Right cardiac atrium (tissue), 5 donors: ENCODE measurements at regions not wholly inside any gene's neighbourhood (a gene's known extent, or its start where the extent isn't known, plus 50 kb on each side); places are given as distances from the start of the nearest gene placed in this dataset.
"Not testable (repeated sequence)": the region's sequence is repeated elsewhere in the genome, so short reads cannot be mapped to it uniquely, and the experiment has no call there.

Source experiments
- ATAC-seq, 2 donors: fragments of 200-7000 bp; cut with Tn5 transposase; one replicate each; pipeline versions ENCODE4 v1.8.0 to v1.9.1; 2020; ENCODE audit warnings: moderate library complexity in 2 of 2, mild to moderate bottlenecking in 1 of 2
- DNase-seq, 3 donors: peaks; one replicate each; pipeline ENCODE4 v3.0.0-alpha.2; 2020
- H3K27ac ChIP-seq: one replicate; pipeline ENCODE4 v1.5.1; 2013; ENCODE audit warnings: mild to moderate bottlenecking, low read length, control low read depth, moderate library complexity
- H3K27me3 ChIP-seq: one replicate; pipeline ENCODE4 v1.6.1; 2013; ENCODE audit not compliant: control insufficient read depth, insufficient read depth
- H3K4me1 ChIP-seq: one replicate; pipeline ENCODE4 v1.6.1; 2013; ENCODE audit warnings: low read length; ENCODE audit not compliant: control insufficient read depth, insufficient read depth
- H3K4me3 ChIP-seq: one replicate; pipeline ENCODE4 v1.5.1; 2013; ENCODE audit warnings: low read length, control low read depth
- H3K9me3 ChIP-seq: one replicate; pipeline ENCODE4 v1.6.1; 2013; ENCODE audit warnings: low read length; ENCODE audit not compliant: control insufficient read depth
- WGBS: extraction: QIAGEN DNeasy Blood & Tissue Kit; methylation state at CpG from one replicate; pipeline ENCODE4 v1.1.7; 2013; 5-methylcytosine and 5-hydroxymethylcytosine counted together
- intact Hi-C, 4 donors: fragments of 100-400 bp; cut with DNase I; formaldehyde crosslinking; loops; one replicate each; pipeline versions ENCODE4 v1.11.0 to v1.14.0; 2022 to 2023
- donor health status: healthy with polysubstance abuse.
- donor health status: DM: no; HTN: yes; CAD: no.
- donor health status: DM: no; HTN: no; CAD: no.
- donor health status: DM: no; HTN: yes; CAD: no; lungs with severe emphysema.
- donor health status: DM: yes; HTN: yes; CAD: no.

GRCh38 chr17:31798205-31798724 is 60.8 kb downstream of the COPRS start:
- Histone ChIP-seq H3K9me3 (no peaks in the 10 kb centered on the region), H3K4me1 (no peaks in the 10 kb centered on the region), H3K27ac (no peak overlapping the region), H3K4me3 (no peak overlapping the region), H3K27me3 (no peaks in the 10 kb centered on the region)
- intact Hi-C loops, result no loop called here
- no peak for ATAC-seq
- DNase-seq, result no peak
- 72% methylated on average over 10 of the region's 10 CpGs for WGBS

GRCh38 chr17:31795941-31796340 is 63.1 kb downstream of the COPRS start:
- ATAC-seq, intact Hi-C loops, DNase-seq, H3K27ac ChIP-seq, H3K9me3 ChIP-seq, H3K4me1 ChIP-seq, H3K4me3 ChIP-seq, H3K27me3 ChIP-seq: not testable (repeated sequence)
- 98% methylated on average over 7 of the region's 7 CpGs for WGBS

GRCh38 chr17:31794111-31794510 is 64.9 kb downstream of the COPRS start:
- intact Hi-C loops, result no loop called here
- WGBS, result 95% methylated on average over 5 of the region's 5 CpGs
- no peak for DNase-seq
- Histone ChIP-seq H3K27me3 (no peaks in the 10 kb centered on the region), H3K4me3 (no peak overlapping the region), H3K4me1 (no peaks in the 10 kb centered on the region), H3K9me3 (no peaks in the 10 kb centered on the region), H3K27ac (no peak overlapping the region)
- ATAC-seq, result no peak

GRCh38 chr17:31793634-31794033 is 65.4 kb downstream of the COPRS start:
- ATAC-seq, H3K27ac ChIP-seq, H3K4me3 ChIP-seq, DNase-seq, H3K9me3 ChIP-seq, intact Hi-C loops, H3K27me3 ChIP-seq, H3K4me1 ChIP-seq: not testable (repeated sequence)
- WGBS, result 98% methylated on average over 7 of the region's 7 CpGs

- no peaks in the 10 kb centered on the region for H3K9me3 ChIP-seq
- WGBS, result 75% methylated on average over 6 of the region's 6 CpGs
- no peak overlapping the region for H3K27ac ChIP-seq
- DNase-seq, result no peak
- H3K27me3 ChIP-seq, result no peaks in the 10 kb centered on the region
- no peaks in the 10 kb centered on the region for H3K4me1 ChIP-seq
- no peak for ATAC-seq
- intact Hi-C loops, result no loop called here
- H3K4me3 ChIP-seq, result no peak overlapping the region
These were observed 66.9 kb downstream of the COPRS start for GRCh38 chr17:31792007-31792585.

GRCh38 chr17:31789707-31790505 is 69.1 kb downstream of the COPRS start:
- ATAC-seq (no peak), DNase-seq (no peak)
- H3K9me3 ChIP-seq, result no peaks in the 10 kb centered on the region
- no peak overlapping the region for H3K27ac ChIP-seq
- no peaks in the 10 kb centered on the region for H3K27me3 ChIP-seq
- 89% methylated on average over 12 of the region's 12 CpGs for WGBS
- intact Hi-C loops, result no loop called here
- H3K4me1 ChIP-seq, result no peaks in the 10 kb centered on the region
- H3K4me3 ChIP-seq, result no peak overlapping the region

- Histone ChIP-seq H3K27me3 (no peaks in the 10 kb centered on the region), H3K9me3 (no peaks in the 10 kb centered on the region), H3K27ac (no peak overlapping the region), H3K4me3 (no peak overlapping the region), H3K4me1 (no peaks in the 10 kb centered on the region)
- WGBS, result 90% methylated on average over 4 of the region's 4 CpGs
- DNase-seq (no peak), ATAC-seq (no peak)
- intact Hi-C loops, result no loop called here
These were observed 70.1 kb downstream of the COPRS start for GRCh38 chr17:31788956-31789355.

GRCh38 chr17:31788571-31788946 is 70.5 kb downstream of the COPRS start:
- intact Hi-C loops, result no loop called here
- no peak for DNase-seq
- Histone ChIP-seq H3K27me3 (no peaks in the 10 kb centered on the region), H3K9me3 (no peaks in the 10 kb centered on the region), H3K27ac (peak overlapping the region; percentile 54), H3K4me1 (no peaks in the 10 kb centered on the region), H3K4me3 (no peak overlapping the region)
- WGBS, result 60% methylated on average over 3 of the region's 3 CpGs
- ATAC-seq, result peak; percentile 67 to 77

- peak; percentile 92 to 95 for ATAC-seq
- intact Hi-C loops, result no loop called here
These were observed 71.0 kb downstream of the COPRS start for GRCh38 chr17:31787857-31788570.

GRCh38 chr17:31786796-31787481 is 72.1 kb downstream of the COPRS start:
- H3K4me3 ChIP-seq, result no peak overlapping the region
- no peaks in the 10 kb centered on the region for H3K27me3 ChIP-seq
- WGBS, result 80% methylated on average over 7 of the region's 7 CpGs
- ATAC-seq, result no peak
- no peak for DNase-seq
- no peak overlapping the region for H3K27ac ChIP-seq
- H3K9me3 ChIP-seq, result no peaks in the 10 kb centered on the region
- intact Hi-C loops, result no loop called here
- H3K4me1 ChIP-seq, result no peaks in the 10 kb centered on the region

More at GRCh38 chr17:31787857-31788570, 71.0 kb downstream of the COPRS start:
- Histone ChIP-seq H3K4me1 (no peaks in the 10 kb centered on the region), H3K27ac (peak overlapping the region; percentile 54), H3K4me3 (no peak overlapping the region), H3K9me3 (no peaks in the 10 kb centered on the region), H3K27me3 (no peaks in the 10 kb centered on the region)
- WGBS, result 37% methylated on average over 7 of the region's 7 CpGs
- DNase-seq, result peak; percentile 52 to 71 (median 62)
